HCT116 (cell line): ENCODE measurements at regions not wholly inside any gene's neighbourhood (a gene's known extent, or its start where the extent isn't known, plus 50 kb on each side); places are given as distances from the start of the nearest gene placed in this dataset.

Source experiments
- ATAC-seq: fragments of 200-7000 bp; cut with Tn5 transposase; 2 replicates; pipeline ENCODE4 v1.9.1; 2020; ENCODE audit warnings: mild to moderate bottlenecking, moderate library complexity
- BruUV-seq: library from RNA; stranded (reverse); fragments of 400-500 nt; replicated peaks from 2 replicates; lab custom pipeline; 2021; lab: Mats Ljungman, UMichigan
- CTCF ChIA-PET: fragments of 300-600 bp; sonication (Branson Sonifier 250); formaldehyde crosslinking; loops from one replicate; lab custom pipeline; 2021; ENCODE audit warnings: antibody characterized with exemption; lab: Charles Lee
- POLR2A ChIA-PET: fragments of 300-600, 350-600 bp; sonication (Branson Sonifier 250); formaldehyde crosslinking; loops from one replicate; lab custom pipeline; 2021; ENCODE audit warnings: antibody characterized with exemption; lab: Charles Lee
- RAD21 ChIA-PET, 2 experiments: fragments of 300-600 bp; sonication (Branson Sonifier 250); formaldehyde crosslinking; loops; one replicate each; lab custom pipeline; 2023; ENCODE audit warnings: low total read pairs in 2 of 2; ENCODE audit not compliant: uncharacterized antibody in 2 of 2, unreplicated experiment in 2 of 2, low non-redundant PET in 1 of 2; lab: Charles Lee
- DNase-seq: peaks from one replicate; pipeline ENCODE4 v3.0.0-alpha.2; 2010; ENCODE audit warnings: low read depth, low spot score
- H2AFZ ChIP-seq: fragments of 200-600 bp; shearing (Covaris generic), sonication (generic); 2 replicates; pipeline ENCODE4 v1.6.1; 2017; ENCODE audit warnings: low read depth, mixed run types, mixed read lengths, antibody characterized with exemption, low read length; ENCODE audit not compliant: poor library complexity, severe bottlenecking
- H3K27ac ChIP-seq: 2 replicates; pipeline ENCODE4 v1.5.1; 2012; ENCODE audit warnings: low read depth, low read length
- H3K27me3 ChIP-seq: fragments of 200-600 bp; sonication (generic); 2 replicates; pipeline ENCODE4 v1.6.1; 2016; ENCODE audit warnings: mixed run types, low read length, mixed read lengths; ENCODE audit not compliant: insufficient read depth
- H3K36me3 ChIP-seq, 2 experiments: fragments of 200-500 bp in 1 of 2; fragments of 200-600 bp in 1 of 2; sonication (Bioruptor generic) in 1 of 2; sonication (generic) in 1 of 2; 2 replicates each; pipeline versions ENCODE4 v1.5.1 to v1.6.1; 2014 to 2016; ENCODE audit warnings: low read length in 2 of 2, inconsistent platforms in 1 of 2, mixed read lengths in 1 of 2, mixed run types in 1 of 2; ENCODE audit not compliant: insufficient read depth in 2 of 2, control insufficient read depth in 1 of 2
- H3K4me1 ChIP-seq, 2 experiments: fragments of 200-600 bp in 1 of 2; sonication (generic) in 1 of 2; 2 replicates each; pipeline versions ENCODE4 v1.5.1 to v1.6.1; 2012 to 2017; ENCODE audit warnings: low read length in 2 of 2, inconsistent platforms in 1 of 2, mild to moderate bottlenecking in 1 of 2, mixed read lengths in 1 of 2, mixed run types in 1 of 2, moderate library complexity in 1 of 2; ENCODE audit not compliant: insufficient read depth in 2 of 2, control insufficient read depth in 1 of 2
- H3K4me2 ChIP-seq: fragments of 200-600 bp; sonication (generic); 2 replicates; pipeline ENCODE4 v1.6.1; 2017; ENCODE audit warnings: mixed run types, low read length, mixed read lengths
- H3K4me3 ChIP-seq, 2 experiments: fragments of 200-600 bp in 1 of 2; sonication (generic) in 1 of 2; replicated peaks in 1 of 2; 2 replicates each; pipeline ENCODE4 v1.5.1; 2011 to 2016; ENCODE audit warnings: low read length in 2 of 2, control low read depth in 1 of 2, low read depth in 1 of 2, mild to moderate bottlenecking in 1 of 2, mixed read lengths in 1 of 2, mixed run types in 1 of 2
- H3K79me2 ChIP-seq: fragments of 200-600 bp; sonication (generic); 2 replicates; pipeline ENCODE4 v1.6.1; 2017; ENCODE audit warnings: mild to moderate bottlenecking, mixed run types, low read length, moderate library complexity, mixed read lengths; ENCODE audit not compliant: insufficient read depth
- H3K9ac ChIP-seq: fragments of 200-600 bp; sonication (generic); 2 replicates; pipeline ENCODE4 v1.6.1; 2016; ENCODE audit warnings: low read length, mixed read lengths
- H3K9me2 ChIP-seq: fragments of 200-600 bp; sonication (generic), shearing (Covaris generic); 2 replicates; pipeline ENCODE4 v1.6.1; 2017; ENCODE audit warnings: mixed run types, mild to moderate bottlenecking, moderate library complexity; ENCODE audit not compliant: insufficient read depth
- H3K9me3 ChIP-seq, 2 experiments: fragments of 200-500 bp in 1 of 2; fragments of 200-600 bp in 1 of 2; sonication (Bioruptor generic) in 1 of 2; sonication (generic) in 1 of 2; 2 replicates each; pipeline ENCODE4 v1.6.1; 2014 to 2017; ENCODE audit warnings: low read length in 2 of 2, mixed read lengths in 2 of 2, inconsistent platforms in 1 of 2, low read depth in 1 of 2, mild to moderate bottlenecking in 1 of 2, mixed run types in 1 of 2, moderate library complexity in 1 of 2; ENCODE audit not compliant: control insufficient read depth in 1 of 2, insufficient read depth in 1 of 2
- H4K20me1 ChIP-seq: fragments of 200-600 bp; sonication (generic), shearing (Covaris generic); 2 replicates; pipeline ENCODE4 v1.6.1; 2017; ENCODE audit warnings: mixed run types, mild to moderate bottlenecking, moderate library complexity; ENCODE audit not compliant: insufficient read depth
- ATF3 ChIP-seq: IDR thresholded peaks from 2 replicates; pipeline ENCODE4 v1.6.1; 2012
- CEBPB ChIP-seq: IDR thresholded peaks from 2 replicates; pipeline ENCODE4 v1.6.1; 2012; ENCODE audit warnings: low read depth
- CTCF ChIP-seq, 3 experiments: fragments of 200-600 bp in 1 of 3; sonication (generic) in 1 of 3; IDR thresholded peaks in 2 of 3; conservative IDR thresholded peaks in 1 of 3; 2 replicates each; pipeline ENCODE4 v1.5.1; 2012 to 2017; ENCODE audit warnings: low read depth in 2 of 3, low read length in 2 of 3, antibody characterized with exemption in 1 of 3, borderline replicate concordance in 1 of 3, control low read depth in 1 of 3, mild to moderate bottlenecking in 1 of 3, mixed read lengths in 1 of 3, mixed run types in 1 of 3, moderate library complexity in 1 of 3; ENCODE audit not compliant: insufficient read depth in 1 of 3
- EGR1 ChIP-seq: IDR thresholded peaks from 2 replicates; pipeline ENCODE4 v1.6.1; 2012; ENCODE audit warnings: low read depth
- ELF1 ChIP-seq: IDR thresholded peaks from 2 replicates; pipeline ENCODE4 v1.6.1; 2012; ENCODE audit warnings: low read depth, borderline replicate concordance
- FOSL1 ChIP-seq: IDR thresholded peaks from 2 replicates; pipeline ENCODE4 v1.6.1; 2012; ENCODE audit warnings: low read depth
- POLR2A ChIP-seq: IDR thresholded peaks from 2 replicates; pipeline ENCODE4 v1.7.0; 2011; ENCODE audit warnings: borderline replicate concordance; ENCODE audit not compliant: insufficient read depth, insufficient read length; ENCODE audit errors: extremely low read depth
- POLR2AphosphoS5 ChIP-seq: IDR thresholded peaks from 2 replicates; pipeline ENCODE4 v1.6.1; 2011; ENCODE audit warnings: mild to moderate bottlenecking, low read depth, low read length, moderate library complexity
- RAD21 ChIP-seq: IDR thresholded peaks from 2 replicates; pipeline ENCODE4 v1.6.1; 2012; ENCODE audit warnings: low read depth, mild to moderate bottlenecking
- REST ChIP-seq: IDR thresholded peaks from 2 replicates; pipeline ENCODE4 v1.6.1; 2012; ENCODE audit warnings: low read depth
- SIN3A ChIP-seq: IDR thresholded peaks from 2 replicates; pipeline ENCODE4 v1.6.1; 2012; ENCODE audit warnings: low read depth
- SRF ChIP-seq: IDR thresholded peaks from 2 replicates; pipeline ENCODE4 v1.6.1; 2012; ENCODE audit warnings: low read depth
- YY1 ChIP-seq: IDR thresholded peaks from 2 replicates; pipeline ENCODE4 v1.6.1; 2011; ENCODE audit warnings: low read length, low read depth, moderate library complexity, mild to moderate bottlenecking; ENCODE audit not compliant: insufficient replicate concordance; ENCODE audit errors: extremely low read depth
- ZBTB33 ChIP-seq: IDR thresholded peaks from 2 replicates; pipeline ENCODE4 v1.6.1; 2011; ENCODE audit warnings: mild to moderate bottlenecking, low read length, moderate library complexity; ENCODE audit not compliant: insufficient replicate concordance; ENCODE audit errors: extremely low read depth
- ZFX ChIP-seq: fragments of 450-650 bp; IDR thresholded peaks from 2 replicates; pipeline ENCODE4 v1.6.1; 2017
- ZNF274 ChIP-seq: fragments of 200-500 bp; sonication (Bioruptor generic); IDR thresholded peaks from 2 replicates; pipeline ENCODE4 v1.6.1; 2014; ENCODE audit warnings: mild to moderate bottlenecking, low read depth, low read length, inconsistent platforms
- intact Hi-C: fragments of 100-400 bp; cut with micrococcal nuclease; formaldehyde crosslinking; loops from 2 replicates; pipeline ENCODE4 v1.10.0; 2022

GRCh38 chr3:69521286-69521685 lies 135.4 kb upstream of the FRMD4B start (continued):
- no peak for TF ChIP-seq CTCF (IDR thresholded peaks at IDR 0.05 in 2 of 3, conservative IDR thresholded peaks at IDR 0.05 in 1 of 3; ENCODE audit: borderline replicate concordance in 1 of 3, insufficient read depth in 1 of 3, low read depth in 2 of 3, low read length in 2 of 3)
- TF ChIP-seq ZFX = no peak
- TF ChIP-seq RAD21 = no peak
- TF ChIP-seq, all 23 proteins: peak for 0

GRCh38 chr3:69511361-69511760 lies 125.5 kb upstream of the FRMD4B start:
- Histone ChIP-seq H3K36me3 (no peaks in the 10 kb centered on the region), H3K9ac (no peak overlapping the region), H2AFZ (no peak overlapping the region), H3K9me3 (no peaks in the 10 kb centered on the region), H3K4me2 (no peak overlapping the region), H3K4me3 (no peak overlapping the region), H3K79me2 (no peaks in the 10 kb centered on the region), H3K27ac (no peak overlapping the region), H3K27me3 (peaks cover 14% of the 10 kb centered on the region), H3K4me1 (no peaks in the 10 kb centered on the region), H4K20me1 (peaks cover 3% of the 10 kb centered on the region; the same call in 1 of the 2 replicates), H3K9me2 (no peaks in the 10 kb centered on the region)
- POLR2A ChIA-PET = no interaction called here
- BruUV-seq = no TSS peak
- ATAC-seq (no peak), DNase-seq (no peak)
- RAD21 ChIA-PET = no interaction called here
- CTCF ChIA-PET = no interaction called here
- intact Hi-C loops = no loop called here
- TF ChIP-seq POLR2AphosphoS5 (no peak), ELF1 (no peak), REST (no peak), YY1 (no peak), FOSL1 (no peak), CEBPB (no peak), ZNF274 (no peak), EGR1 (no peak), ATF3 (no peak), SIN3A (no peak), SRF (no peak), POLR2A (no peak), CTCF (IDR thresholded peaks at IDR 0.05 in 2 of 3, conservative IDR thresholded peaks at IDR 0.05 in 1 of 3; ENCODE audit: borderline replicate concordance in 1 of 3, insufficient read depth in 1 of 3, low read depth in 2 of 3, low read length in 2 of 3) (no peak), ZBTB33 (no peak)
